SK-N-SH treated with all-trans-retinoic acid at 6 μM for 48 hours (cell line): ENCODE measurements at regions not wholly inside any gene's neighbourhood (a gene's known extent, or its start where the extent isn't known, plus 50 kb on each side); places are given as distances from the start of the nearest gene placed in this dataset.

Source experiments
- ATAC-seq: fragments of 200-7000 bp; cut with Tn5 transposase; 3 replicates; pipeline ENCODE4 v1.9.1; 2020; ENCODE audit warnings: mild to moderate bottlenecking, moderate library complexity
- ARNTL ChIP-seq: fragments of 450-650 bp; formaldehyde crosslinking; IDR thresholded peaks from 2 replicates; pipeline ENCODE4 v1.5.0; 2020; ENCODE audit warnings: low read depth, mild to moderate bottlenecking, moderate library complexity, borderline replicate concordance
- BACH2 ChIP-seq: fragments of 250-450 bp; sonication (Bioruptor Pico); IDR thresholded peaks from 2 replicates; pipeline ENCODE4 v1.9.0; 2021; ENCODE audit warnings: mild to moderate bottlenecking, borderline replicate concordance
- CREB5 ChIP-seq: fragments of 250-450 bp; sonication (Bioruptor Pico); IDR thresholded peaks from 2 replicates; pipeline ENCODE4 v1.5.1; 2020; ENCODE audit warnings: low read depth, mild to moderate bottlenecking, moderate library complexity
- CSDC2 ChIP-seq: fragments of 250-450 bp; sonication (Bioruptor Pico); IDR thresholded peaks from 2 replicates; pipeline ENCODE4 v1.5.0; 2020; ENCODE audit warnings: mild to moderate bottlenecking, moderate library complexity
- ESRRG ChIP-seq: fragments of 250-450 bp; sonication (Bioruptor Pico); IDR thresholded peaks from 2 replicates; pipeline ENCODE4 v1.6.1; 2021; ENCODE audit warnings: mild to moderate bottlenecking
- GLIS3 ChIP-seq: fragments of 250-450 bp; sonication (Bioruptor Pico); IDR thresholded peaks from 2 replicates; pipeline ENCODE4 v1.5.0; 2020; ENCODE audit warnings: mild to moderate bottlenecking, moderate library complexity
- ISL1 ChIP-seq: fragments of 250-450 bp; sonication (Bioruptor Pico); IDR thresholded peaks from 2 replicates; pipeline ENCODE4 v2.1.2; 2022; ENCODE audit warnings: mild to moderate bottlenecking, moderate library complexity
- OSR1 ChIP-seq: fragments of 250-450 bp; sonication (Bioruptor Pico); IDR thresholded peaks from 2 replicates; pipeline ENCODE4 v1.8.0; 2022; ENCODE audit warnings: moderate library complexity, mild to moderate bottlenecking, inconsistent platforms
- PPARA ChIP-seq: fragments of 250-450 bp; sonication (Bioruptor Pico); IDR thresholded peaks from 2 replicates; pipeline ENCODE4 v1.5.0; 2020; ENCODE audit warnings: mild to moderate bottlenecking, borderline replicate concordance
- RARB ChIP-seq: fragments of 250-450 bp; sonication (Bioruptor Pico); IDR thresholded peaks from 2 replicates; pipeline ENCODE4 v1.8.0; 2021; ENCODE audit warnings: mild to moderate bottlenecking, moderate library complexity
- TCF4 ChIP-seq: fragments of 250-450 bp; sonication (Bioruptor Pico); IDR thresholded peaks from 2 replicates; pipeline ENCODE4 v1.8.0; 2021; ENCODE audit warnings: mild to moderate bottlenecking, moderate library complexity, borderline replicate concordance
- TOX ChIP-seq: fragments of 250-450 bp; sonication (Bioruptor Pico); IDR thresholded peaks from 2 replicates; pipeline ENCODE4 v1.8.0; 2021; ENCODE audit warnings: mild to moderate bottlenecking, moderate library complexity, borderline replicate concordance
- TSHZ2 ChIP-seq: fragments of 250-450 bp; sonication (Bioruptor Pico); IDR thresholded peaks from 2 replicates; pipeline ENCODE4 v1.5.0; 2020; ENCODE audit warnings: mild to moderate bottlenecking, moderate library complexity
- ZC3H10 ChIP-seq: fragments of 250-450 bp; sonication (Bioruptor Pico); IDR thresholded peaks from 2 replicates; pipeline ENCODE4 v1.5.1; 2021; ENCODE audit warnings: mild to moderate bottlenecking, moderate library complexity
- ZNF565 ChIP-seq: fragments of 450-650 bp; formaldehyde crosslinking; conservative IDR thresholded peaks from 2 replicates; pipeline ENCODE4 v1.5.0; 2020; ENCODE audit warnings: low read depth, mild to moderate bottlenecking, moderate library complexity
- ZNF70 ChIP-seq: fragments of 450-650 bp; formaldehyde crosslinking; IDR thresholded peaks from 2 replicates; pipeline ENCODE4 v1.5.0; 2020; ENCODE audit warnings: mild to moderate bottlenecking, moderate library complexity
- ZNF8 ChIP-seq: fragments of 450-650 bp; formaldehyde crosslinking; IDR thresholded peaks from 2 replicates; pipeline ENCODE4 v1.5.0; 2020; ENCODE audit warnings: mild to moderate bottlenecking, moderate library complexity
- TF ChIP-seq, protein P1 (sequence below): fragments of 250-450 bp; sonication (Bioruptor Pico); IDR thresholded peaks from 2 replicates; pipeline ENCODE4 v1.5.1; 2021; ENCODE audit warnings: mild to moderate bottlenecking, moderate library complexity
- TF ChIP-seq, protein P2 (sequence below): fragments of 250-450 bp; sonication (Bioruptor Pico); IDR thresholded peaks from 2 replicates; pipeline ENCODE4 v1.8.0; 2020; ENCODE audit warnings: mild to moderate bottlenecking, moderate library complexity, borderline replicate concordance

GRCh38 chr4:187191676-187192075, 468.0 kb upstream of the FAT1 start:
- TF ChIP-seq ISL1 (CRISPR knock-in tag) (no peak), ARNTL (no peak), TCF4 (CRISPR knock-in tag) (no peak), CREB5 (no peak), ZNF8 (CRISPR knock-in tag) (no peak), GLIS3 (CRISPR knock-in tag) (no peak)
- TF ChIP-seq, protein P1, sequence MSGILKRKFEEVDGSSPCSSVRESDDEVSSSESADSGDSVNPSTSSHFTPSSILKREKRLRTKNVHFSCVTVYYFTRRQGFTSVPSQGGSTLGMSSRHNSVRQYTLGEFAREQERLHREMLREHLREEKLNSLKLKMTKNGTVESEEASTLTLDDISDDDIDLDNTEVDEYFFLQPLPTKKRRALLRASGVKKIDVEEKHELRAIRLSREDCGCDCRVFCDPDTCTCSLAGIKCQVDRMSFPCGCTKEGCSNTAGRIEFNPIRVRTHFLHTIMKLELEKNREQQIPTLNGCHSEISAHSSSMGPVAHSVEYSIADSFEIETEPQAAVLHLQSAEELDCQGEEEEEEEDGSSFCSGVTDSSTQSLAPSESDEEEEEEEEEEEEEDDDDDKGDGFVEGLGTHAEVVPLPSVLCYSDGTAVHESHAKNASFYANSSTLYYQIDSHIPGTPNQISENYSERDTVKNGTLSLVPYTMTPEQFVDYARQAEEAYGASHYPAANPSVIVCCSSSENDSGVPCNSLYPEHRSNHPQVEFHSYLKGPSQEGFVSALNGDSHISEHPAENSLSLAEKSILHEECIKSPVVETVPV (CRISPR knock-in tag) = no peak
- TF ChIP-seq, protein P2, sequence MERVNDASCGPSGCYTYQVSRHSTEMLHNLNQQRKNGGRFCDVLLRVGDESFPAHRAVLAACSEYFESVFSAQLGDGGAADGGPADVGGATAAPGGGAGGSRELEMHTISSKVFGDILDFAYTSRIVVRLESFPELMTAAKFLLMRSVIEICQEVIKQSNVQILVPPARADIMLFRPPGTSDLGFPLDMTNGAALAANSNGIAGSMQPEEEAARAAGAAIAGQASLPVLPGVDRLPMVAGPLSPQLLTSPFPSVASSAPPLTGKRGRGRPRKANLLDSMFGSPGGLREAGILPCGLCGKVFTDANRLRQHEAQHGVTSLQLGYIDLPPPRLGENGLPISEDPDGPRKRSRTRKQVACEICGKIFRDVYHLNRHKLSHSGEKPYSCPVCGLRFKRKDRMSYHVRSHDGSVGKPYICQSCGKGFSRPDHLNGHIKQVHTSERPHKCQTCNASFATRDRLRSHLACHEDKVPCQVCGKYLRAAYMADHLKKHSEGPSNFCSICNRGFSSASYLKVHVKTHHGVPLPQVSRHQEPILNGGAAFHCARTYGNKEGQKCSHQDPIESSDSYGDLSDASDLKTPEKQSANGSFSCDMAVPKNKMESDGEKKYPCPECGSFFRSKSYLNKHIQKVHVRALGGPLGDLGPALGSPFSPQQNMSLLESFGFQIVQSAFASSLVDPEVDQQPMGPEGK = no peak
- TF ChIP-seq, all 23 proteins: peak for 0
- ATAC-seq = no peak

GRCh38 chr4:187192266-187192665, 468.6 kb upstream of the FAT1 start:
- ATAC-seq = no peak
- TF ChIP-seq ZC3H10 (CRISPR knock-in tag) (no peak), ESRRG (CRISPR knock-in tag) (no peak), OSR1 (no peak), BACH2 (CRISPR knock-in tag) (no peak), RARB (CRISPR knock-in tag) (no peak), TCF4 (CRISPR knock-in tag) (no peak), TOX (CRISPR knock-in tag) (no peak), ISL1 (CRISPR knock-in tag) (no peak)
- TF ChIP-seq, all 23 proteins: peak for 0

GRCh38 chr4:187193141-187193540, 469.5 kb upstream of the FAT1 start:
- TF ChIP-seq CSDC2 (CRISPR knock-in tag) = no peak
- no peak for ATAC-seq

- no peak for ATAC-seq
- TF ChIP-seq RARB (CRISPR knock-in tag) (no peak), ZNF565 (CRISPR knock-in tag) (no peak), ZNF8 (CRISPR knock-in tag) (no peak), CSDC2 (CRISPR knock-in tag) (no peak), CREB5 (no peak), TSHZ2 (CRISPR knock-in tag) (no peak), ZNF70 (CRISPR knock-in tag) (no peak), BACH2 (CRISPR knock-in tag) (no peak), ZC3H10 (CRISPR knock-in tag) (no peak), GLIS3 (CRISPR knock-in tag) (no peak), OSR1 (no peak), ESRRG (CRISPR knock-in tag) (no peak), PPARA (CRISPR knock-in tag) (no peak), TCF4 (CRISPR knock-in tag) (no peak), ARNTL (no peak)
- TF ChIP-seq, protein P1 (CRISPR knock-in tag) = no peak
- TF ChIP-seq, protein P2 = no peak
- TF ChIP-seq, all 23 proteins: peak for 0
Measured at GRCh38 chr4:187204389-187204918, 480.8 kb upstream of the FAT1 start.
